HUES6 (cell line): ENCODE measurements at regions not wholly inside any gene's neighbourhood (a gene's known extent, or its start where the extent isn't known, plus 50 kb on each side); places are given as distances from the start of the nearest gene placed in this dataset.

Experiments
- H3K27ac ChIP-seq: 2 replicates; pipeline ENCODE4 v1.7.0; 2013; ENCODE audit warnings: low read depth, mild to moderate bottlenecking, low read length, inconsistent platforms
- H3K27me3 ChIP-seq: 2 replicates; pipeline ENCODE4 v1.6.1; 2013; ENCODE audit warnings: low read length; ENCODE audit not compliant: control insufficient read depth, insufficient read depth
- H3K36me3 ChIP-seq: 2 replicates; pipeline ENCODE4 v1.6.1; 2013; ENCODE audit warnings: low read length; ENCODE audit not compliant: control insufficient read depth, insufficient read depth
- H3K4me1 ChIP-seq: 2 replicates; pipeline ENCODE4 v1.6.1; 2013; ENCODE audit warnings: low read length; ENCODE audit not compliant: control insufficient read depth, insufficient read depth
- H3K4me3 ChIP-seq: 2 replicates; pipeline ENCODE4 v1.5.1; 2013; ENCODE audit warnings: low read depth, low read length
- H3K9ac ChIP-seq: one replicate; pipeline ENCODE4 v1.6.1; 2013; ENCODE audit warnings: mild to moderate bottlenecking, low read length
- H3K9me3 ChIP-seq: 2 replicates; pipeline ENCODE4 v1.6.1; 2013; ENCODE audit warnings: low read depth, low read length; ENCODE audit not compliant: control insufficient read depth, insufficient read depth

- no peaks in the 10 kb centered on the region for H3K27me3 ChIP-seq
- H3K4me1 ChIP-seq = peaks cover 12% of the 10 kb centered on the region; the same call in 1 of the 2 replicates
- H3K9ac ChIP-seq = no peak overlapping the region
- H3K36me3 ChIP-seq = no peaks in the 10 kb centered on the region
- no peak overlapping the region for H3K4me3 ChIP-seq
- H3K27ac ChIP-seq = no peak overlapping the region
- H3K9me3 ChIP-seq = no peaks in the 10 kb centered on the region
Observed at GRCh38 chr2:43034921-43035320, 191.5 kb downstream of the ZFP36L2 start.

DNA sequence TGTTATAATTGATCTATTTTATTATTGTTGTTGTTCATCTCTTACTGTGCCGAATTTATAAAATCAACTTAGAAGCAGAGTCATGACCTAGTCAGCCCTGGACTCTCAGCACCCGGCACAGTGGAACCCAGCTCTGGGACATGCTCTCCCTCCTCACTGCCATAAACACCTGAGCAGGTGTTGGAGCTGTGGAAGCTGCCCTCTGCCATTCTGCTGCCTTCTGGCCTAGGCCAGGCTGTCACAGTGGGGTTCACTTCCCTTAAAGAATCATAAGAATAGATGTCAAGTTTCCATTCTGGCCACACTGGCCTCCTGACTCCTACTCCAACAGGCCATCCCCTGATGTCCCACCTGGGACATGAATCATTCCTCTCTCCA lies 192.2 kb downstream of the ZFP36L2 start:
- H3K27ac ChIP-seq = no peak overlapping the region
- H3K27me3 ChIP-seq = no peaks in the 10 kb centered on the region
- H3K9ac ChIP-seq = no peak overlapping the region
- no peak overlapping the region for H3K4me3 ChIP-seq
- peaks cover 11% of the 10 kb centered on the region; the same call in 1 of the 2 replicates for H3K4me1 ChIP-seq
- no peaks in the 10 kb centered on the region for H3K9me3 ChIP-seq
- H3K36me3 ChIP-seq = no peaks in the 10 kb centered on the region

DNA sequence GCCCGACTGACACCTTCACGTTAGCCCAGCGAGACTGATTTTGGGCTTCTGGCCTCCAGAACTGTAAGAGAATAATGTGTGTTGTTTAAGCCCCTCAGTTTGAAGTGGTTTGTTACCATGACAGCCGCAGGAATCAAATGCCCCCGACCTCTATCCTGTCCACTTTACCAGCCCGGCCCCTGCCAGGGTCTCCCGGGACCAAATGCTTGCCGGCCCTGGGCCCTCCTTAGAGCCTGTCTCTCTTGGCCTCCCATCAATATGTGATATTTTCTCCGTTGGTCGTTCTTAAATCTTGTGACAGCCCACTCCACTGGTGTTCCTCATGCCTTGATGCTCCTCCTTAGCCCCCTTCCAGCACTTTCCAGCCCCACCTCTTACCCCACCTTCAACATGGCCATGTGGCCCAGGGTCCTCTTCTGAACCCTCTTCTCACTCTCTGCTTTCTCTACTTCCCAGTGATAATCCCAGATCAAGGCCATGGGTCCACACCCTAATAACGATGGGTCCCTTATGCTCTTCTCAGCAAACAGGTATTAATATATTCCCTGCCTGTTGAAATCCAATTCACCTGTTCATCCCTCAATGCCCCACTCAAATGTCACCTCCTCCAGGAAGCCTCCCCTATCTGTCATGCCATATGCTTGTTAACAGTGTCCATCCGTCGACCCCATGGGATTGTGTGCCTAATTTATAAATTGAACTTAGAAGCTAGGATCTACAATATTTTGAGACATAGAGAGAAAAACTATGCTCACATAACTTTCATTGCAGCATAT lies 192.8 kb downstream of the ZFP36L2 start:
- no peak overlapping the region for H3K4me3 ChIP-seq
- H3K36me3 ChIP-seq = no peaks in the 10 kb centered on the region
- no peaks in the 10 kb centered on the region for H3K9me3 ChIP-seq
- H3K9ac ChIP-seq = no peak overlapping the region
- no peaks in the 10 kb centered on the region for H3K27me3 ChIP-seq
- peaks cover 8% of the 10 kb centered on the region; the same call in 1 of the 2 replicates for H3K4me1 ChIP-seq
- H3K27ac ChIP-seq = no peak overlapping the region

DNA sequence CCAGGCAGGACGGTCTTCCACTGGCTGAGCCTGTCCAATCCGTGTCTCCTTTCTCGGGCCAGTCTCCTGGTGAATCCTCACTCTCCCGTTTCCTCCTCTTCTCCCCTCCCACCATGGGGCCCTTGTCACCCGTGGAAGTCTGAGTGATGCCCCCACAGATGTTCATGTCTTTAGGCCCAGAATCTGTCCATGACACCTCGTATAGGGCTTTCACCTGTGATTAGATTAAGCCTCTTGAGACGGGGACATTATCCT lies 193.5 kb downstream of the ZFP36L2 start:
- H3K4me1 ChIP-seq = peaks cover 8% of the 10 kb centered on the region; the same call in 1 of the 2 replicates
- no peaks in the 10 kb centered on the region for H3K9me3 ChIP-seq
- no peak overlapping the region for H3K27ac ChIP-seq
- H3K36me3 ChIP-seq = no peaks in the 10 kb centered on the region
- H3K27me3 ChIP-seq = no peaks in the 10 kb centered on the region
- no peak overlapping the region for H3K4me3 ChIP-seq
- H3K9ac ChIP-seq = no peak overlapping the region

DNA sequence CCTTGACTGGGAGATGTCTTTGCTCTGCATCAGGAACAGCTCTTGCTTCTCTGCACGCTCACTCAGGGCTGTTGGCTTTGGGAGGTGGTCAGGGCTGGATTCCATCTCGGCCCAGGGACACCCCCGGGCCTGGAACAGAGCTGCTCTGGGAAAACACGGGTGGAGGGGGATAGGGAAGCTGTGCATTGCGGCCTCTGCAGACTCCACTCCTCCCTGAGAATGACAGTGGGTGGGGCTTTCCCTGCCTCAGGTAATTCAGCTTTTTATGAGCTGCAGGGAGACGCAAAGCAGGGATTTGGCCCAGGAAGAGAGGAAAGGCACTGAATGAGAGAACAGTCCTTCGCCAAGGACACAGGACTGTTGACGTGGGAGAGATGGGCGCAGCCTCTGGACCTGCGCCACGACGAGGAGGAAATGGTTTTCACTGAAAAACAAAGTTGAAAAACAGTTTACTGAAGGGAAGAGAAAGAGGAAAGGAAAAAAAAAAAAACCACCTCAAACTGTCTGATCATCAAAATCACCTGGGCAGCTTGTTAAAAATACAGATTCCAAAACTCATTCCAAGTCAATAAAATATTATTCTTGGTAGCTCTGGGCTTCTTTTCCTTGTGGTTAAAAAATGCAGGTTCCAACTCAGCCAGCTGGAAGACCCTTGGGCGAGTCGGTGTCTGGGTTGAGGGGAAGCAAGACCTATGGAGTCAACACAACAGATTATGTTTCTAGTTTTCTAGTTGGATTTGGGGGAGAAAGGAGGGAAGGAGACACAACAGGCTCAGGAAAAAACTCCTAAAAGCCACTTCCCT lies 194.0 kb downstream of the ZFP36L2 start:
- H3K4me1 ChIP-seq = peaks cover 8% of the 10 kb centered on the region; the same call in 1 of the 2 replicates
- H3K27ac ChIP-seq = no peak overlapping the region
- H3K4me3 ChIP-seq = no peak overlapping the region
- H3K9me3 ChIP-seq = no peaks in the 10 kb centered on the region
- H3K9ac ChIP-seq = no peak overlapping the region
- H3K27me3 ChIP-seq = no peaks in the 10 kb centered on the region
- H3K36me3 ChIP-seq = no peaks in the 10 kb centered on the region

DNA sequence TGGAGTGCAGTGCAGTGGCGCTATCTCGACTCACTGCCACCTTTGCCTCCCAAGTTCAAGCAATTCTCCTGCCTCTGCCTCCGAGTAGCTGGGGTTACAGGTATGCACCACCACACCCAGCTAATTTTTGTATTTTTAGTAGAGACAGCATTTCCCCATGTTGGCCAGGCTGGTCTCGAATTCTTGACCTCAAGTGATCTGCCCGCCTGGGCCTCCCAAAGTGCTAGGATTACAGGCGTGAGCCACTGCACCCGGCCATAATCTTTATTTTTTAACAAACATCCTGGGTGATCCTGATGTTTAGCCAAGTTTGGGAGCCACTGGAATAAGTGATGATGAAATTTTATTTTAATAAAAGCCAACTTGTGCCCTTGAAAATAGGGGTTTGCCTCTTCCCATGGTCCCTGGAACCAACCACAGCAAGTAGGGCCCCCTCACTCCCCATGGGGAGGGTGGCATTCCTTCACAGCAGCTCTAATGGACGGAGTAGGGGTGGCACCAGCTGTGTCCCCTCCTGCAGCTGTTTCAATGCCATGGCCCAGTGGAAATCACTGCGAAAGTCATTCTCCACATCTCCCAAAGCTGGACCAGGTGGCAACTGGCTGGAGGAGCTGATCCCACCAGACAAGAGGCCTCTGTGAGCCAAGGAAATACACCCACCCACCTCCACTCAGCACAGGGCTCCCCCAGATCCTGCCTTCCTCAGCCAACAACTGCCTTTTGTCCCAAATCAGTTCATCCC lies 194.8 kb downstream of the ZFP36L2 start:
- Histone ChIP-seq H3K9me3 (no peaks in the 10 kb centered on the region), H3K27ac (no peak overlapping the region), H3K4me3 (no peak overlapping the region), H3K4me1 (peaks cover 8% of the 10 kb centered on the region; the same call in 1 of the 2 replicates), H3K36me3 (no peaks in the 10 kb centered on the region), H3K9ac (no peak overlapping the region), H3K27me3 (no peaks in the 10 kb centered on the region)

- Histone ChIP-seq H3K9me3 (no peaks in the 10 kb centered on the region), H3K36me3 (no peaks in the 10 kb centered on the region), H3K27ac (no peak overlapping the region), H3K4me1 (peaks cover 8% of the 10 kb centered on the region; the same call in 1 of the 2 replicates), H3K9ac (no peak overlapping the region), H3K4me3 (no peak overlapping the region), H3K27me3 (no peaks in the 10 kb centered on the region)
Observed at GRCh38 chr2:43030551-43031307, 195.7 kb downstream of the ZFP36L2 start.

- Histone ChIP-seq H3K9ac (no peak overlapping the region), H3K27ac (no peak overlapping the region), H3K27me3 (no peaks in the 10 kb centered on the region), H3K36me3 (no peaks in the 10 kb centered on the region), H3K9me3 (no peaks in the 10 kb centered on the region), H3K4me3 (no peak overlapping the region), H3K4me1 (peaks cover 14% of the 10 kb centered on the region)
Observed at GRCh38 chr2:43029186-43029585, 197.2 kb downstream of the ZFP36L2 start.

DNA sequence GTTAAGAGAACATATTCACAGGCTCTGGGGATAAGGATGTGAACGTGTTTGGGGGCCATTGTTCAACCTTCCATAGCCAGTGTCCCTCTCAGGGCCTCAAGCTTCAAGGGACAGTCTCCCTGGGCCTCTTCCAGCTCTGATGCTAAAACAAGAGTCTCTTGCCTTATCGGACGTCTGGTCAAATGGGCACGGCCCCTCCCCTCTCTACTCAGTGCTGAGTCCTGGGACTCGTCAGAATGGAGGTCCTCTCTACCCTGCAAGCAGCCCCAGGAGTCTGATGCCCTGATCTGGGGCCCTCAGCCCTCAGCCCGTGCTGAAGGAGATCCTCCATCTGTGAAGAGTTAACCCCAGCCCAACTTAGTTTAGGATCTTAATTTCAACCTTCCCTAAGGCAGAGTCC lies 198.2 kb downstream of the ZFP36L2 start:
- Histone ChIP-seq H3K4me1 (peaks cover 14% of the 10 kb centered on the region), H3K27ac (no peak overlapping the region), H3K36me3 (no peaks in the 10 kb centered on the region), H3K4me3 (no peak overlapping the region), H3K9ac (no peak overlapping the region), H3K9me3 (no peaks in the 10 kb centered on the region), H3K27me3 (no peaks in the 10 kb centered on the region)

DNA sequence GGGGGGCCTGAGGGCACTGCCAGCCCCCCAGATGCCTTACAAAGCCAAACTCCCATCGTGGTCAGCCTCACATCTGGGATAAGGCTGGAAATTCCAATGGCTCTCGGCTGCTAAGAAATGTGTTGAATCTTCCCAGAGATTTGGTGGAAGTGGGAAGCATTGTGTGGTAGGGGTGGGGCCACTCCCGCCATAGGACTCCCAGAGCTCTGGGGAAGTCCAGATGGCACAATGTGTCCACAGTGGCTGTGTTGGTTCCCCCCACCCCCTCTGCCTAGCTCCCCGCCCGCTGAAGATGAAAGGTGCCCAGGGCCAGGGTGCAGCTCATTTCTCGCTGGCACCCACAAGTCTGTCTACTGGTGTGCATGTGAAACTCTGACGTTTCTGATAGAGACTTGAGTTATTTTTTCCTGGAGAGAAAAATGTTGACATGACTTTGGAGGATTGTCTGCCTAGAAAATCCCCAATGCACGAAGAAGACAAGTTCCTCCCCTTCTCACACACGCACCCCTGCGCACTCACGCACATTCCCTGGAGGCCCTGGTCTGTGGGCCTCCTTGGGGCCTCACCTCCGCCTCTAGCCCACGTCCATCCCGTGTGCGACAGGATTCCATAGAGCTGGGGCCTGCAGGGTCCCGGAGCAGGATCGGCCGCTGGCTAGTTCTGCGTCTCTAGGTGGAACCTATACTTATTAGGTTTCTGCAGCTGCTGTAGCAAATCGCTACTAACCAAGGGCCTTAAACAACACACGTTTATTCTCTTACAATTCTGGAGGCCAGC lies 199.1 kb downstream of the ZFP36L2 start:
- Histone ChIP-seq H3K9ac (no peak overlapping the region), H3K4me1 (peaks cover 7% of the 10 kb centered on the region), H3K36me3 (no peaks in the 10 kb centered on the region), H3K27me3 (no peaks in the 10 kb centered on the region), H3K9me3 (no peaks in the 10 kb centered on the region), H3K4me3 (no peak overlapping the region), H3K27ac (no peak overlapping the region)
